Activated CD8-positive, alpha-beta memory T cell treated with anti-CD3 and anti-CD28 coated beads, Interleukin-2, amount 50 U/mL, for 24 hours (primary cell): ENCODE measurements at regions not wholly inside any gene's neighbourhood (a gene's known extent, or its start where the extent isn't known, plus 50 kb on each side); places are given as distances from the start of the nearest gene placed in this dataset.

ENCODE experiments used
- DNase-seq: peaks from one replicate; pipeline ENCODE4 v3.0.0-alpha.2; 2020; ENCODE audit errors: extremely low read depth

DNA sequence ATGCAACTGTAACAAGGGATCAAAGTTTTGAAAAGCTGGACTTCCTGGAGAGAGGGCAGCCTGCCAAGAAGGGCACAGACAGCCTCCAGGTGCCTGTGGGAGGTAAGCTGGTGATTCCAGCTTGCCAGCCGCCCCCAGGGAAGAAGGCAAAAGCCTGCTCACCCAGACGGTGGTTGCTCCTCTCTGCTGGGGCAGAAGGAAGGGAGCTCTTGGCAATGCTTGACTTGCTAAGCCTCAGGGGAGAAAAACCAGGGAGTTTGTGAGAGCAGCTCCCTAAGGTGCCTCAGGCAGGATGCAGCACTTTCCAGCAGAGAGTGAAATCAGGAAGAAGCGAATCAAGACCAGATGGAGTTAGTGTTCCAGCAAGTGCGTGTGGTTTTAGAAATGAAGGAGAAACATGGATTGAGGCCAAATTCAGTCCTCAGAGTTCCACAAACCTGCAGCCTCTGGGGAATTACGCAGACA is 553.6 kb downstream of the BUD13 start:
- no peak for DNase-seq

DNA sequence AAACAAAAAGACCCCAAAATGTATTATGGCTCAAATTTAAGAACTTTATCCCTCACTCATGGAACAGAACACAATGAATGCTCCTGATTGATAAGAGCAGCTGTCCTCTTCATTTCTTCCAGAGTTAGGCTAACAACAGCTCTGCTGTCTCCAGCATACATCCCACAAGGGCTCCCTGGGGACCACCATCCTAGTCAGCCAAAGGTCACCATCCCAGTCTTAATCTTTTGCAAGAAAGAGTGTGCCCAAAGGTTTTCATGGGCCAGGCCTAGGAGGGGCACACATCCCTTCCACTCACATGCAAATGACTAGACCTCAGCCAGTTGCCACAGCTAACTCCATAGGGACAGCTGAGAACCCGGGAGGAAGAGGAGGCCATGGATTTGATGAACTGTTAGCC is 555.3 kb downstream of the BUD13 start:
- DNase-seq: no peak

DNA sequence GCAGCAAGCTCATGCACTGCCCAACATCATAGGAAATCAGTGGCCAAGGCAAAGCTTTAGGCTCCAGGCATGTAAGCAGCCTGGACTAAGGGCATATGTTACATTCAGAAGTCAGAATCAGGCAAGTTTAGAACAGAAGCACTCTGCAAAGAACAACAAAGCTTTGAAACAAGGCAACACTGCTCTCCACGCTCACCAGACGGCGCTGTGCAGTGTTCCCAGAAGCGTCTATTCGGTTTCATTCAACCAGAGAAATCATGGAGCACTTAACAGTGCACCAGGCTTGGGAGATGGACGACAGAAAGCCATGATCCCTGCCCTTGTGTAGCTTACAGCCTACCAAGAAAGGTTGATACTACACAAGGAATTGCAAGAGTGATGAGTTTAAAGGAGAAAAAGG is 555.8 kb downstream of the BUD13 start:
- DNase-seq: no peak

DNA sequence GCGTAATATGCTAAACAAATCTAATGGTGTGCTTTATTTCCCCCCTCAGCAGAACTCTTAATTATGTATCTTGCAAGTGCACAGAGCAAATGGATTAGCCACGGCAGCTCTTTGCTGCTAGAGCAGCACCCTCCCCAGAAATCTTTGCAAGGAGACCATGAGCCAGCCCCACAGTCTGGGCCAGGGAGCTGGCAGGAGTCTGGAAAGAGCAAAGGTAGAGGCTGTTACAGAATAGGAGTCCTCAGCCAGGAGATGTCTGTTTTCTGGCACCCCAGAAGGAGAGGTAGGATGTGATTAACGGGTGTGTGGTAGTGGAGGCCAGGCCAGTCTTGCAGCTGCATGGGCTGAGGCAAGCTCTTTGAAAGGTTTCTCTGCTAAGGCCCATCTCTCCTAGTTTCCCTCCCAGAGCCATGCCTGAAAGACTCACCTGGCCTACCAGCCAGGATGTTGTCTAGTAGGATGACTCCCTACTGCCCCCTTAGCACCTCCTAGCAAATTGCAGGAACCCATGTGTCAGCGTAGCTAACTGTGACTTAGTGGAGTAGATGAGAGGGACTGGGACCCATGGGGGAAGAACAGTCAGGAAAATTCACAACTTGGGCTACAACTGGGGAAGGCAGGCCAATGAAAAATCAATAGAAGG is 557.2 kb downstream of the BUD13 start:
- DNase-seq: no peak

DNA sequence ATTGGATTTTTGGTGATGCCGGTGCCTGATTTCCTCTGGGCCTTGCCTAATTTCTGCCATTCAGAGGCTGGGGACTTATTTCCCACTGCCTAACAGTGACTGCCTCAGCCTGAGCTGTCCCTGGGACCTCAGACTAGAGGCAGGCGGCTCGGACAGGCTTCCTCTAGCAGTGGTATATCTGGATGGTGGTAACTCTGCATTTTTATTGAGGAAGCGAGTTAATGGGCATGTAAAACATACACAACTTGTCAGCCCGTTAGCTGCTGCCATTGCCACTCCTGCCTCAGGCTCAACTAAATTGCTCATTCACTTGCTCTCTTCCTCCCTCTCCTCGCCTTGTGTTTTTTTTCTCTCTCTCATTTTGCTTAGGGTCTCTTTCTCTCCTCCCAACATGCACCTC is 561.6 kb downstream of the BUD13 start:
- no peak for DNase-seq

DNA sequence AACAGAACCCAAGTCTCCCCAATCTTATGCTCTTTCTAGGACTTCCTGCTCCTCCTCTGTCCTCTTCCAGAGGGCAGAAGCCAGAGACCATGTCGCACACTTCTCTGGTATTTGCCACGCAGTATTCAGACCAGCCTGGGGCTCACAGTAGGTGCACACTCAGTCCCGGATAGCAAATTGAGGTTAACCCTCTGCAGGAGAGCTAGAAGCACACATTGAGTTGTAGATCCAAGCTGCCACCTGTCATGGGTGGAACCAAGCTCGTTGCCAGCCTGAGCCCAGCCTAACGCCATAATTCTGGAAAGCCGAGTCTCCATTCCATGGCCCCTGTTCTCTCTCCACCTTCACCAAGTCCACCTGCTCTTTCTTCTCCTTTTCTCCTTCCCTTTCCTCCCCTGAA is 562.1 kb downstream of the BUD13 start:
- no peak for DNase-seq

DNA sequence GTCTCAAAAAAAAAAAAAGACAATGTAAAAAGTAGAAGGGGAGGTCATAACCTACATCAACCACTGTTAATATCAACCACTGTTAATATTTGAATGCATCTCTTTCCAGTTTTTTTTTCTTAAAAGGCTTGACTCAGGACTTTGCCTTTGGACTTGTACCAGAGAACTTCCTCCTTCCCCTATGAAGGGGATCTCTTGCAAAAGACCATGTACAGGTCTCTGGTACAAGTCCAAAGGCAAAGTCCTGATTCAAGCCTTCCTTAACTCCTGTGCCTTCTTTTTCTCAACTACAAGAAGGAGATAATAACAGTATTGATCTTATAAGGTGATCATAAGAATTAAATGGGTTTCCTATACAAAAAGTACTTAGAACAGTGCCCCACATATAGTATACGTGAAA is 563.5 kb downstream of the BUD13 start:
- no peak for DNase-seq

DNA sequence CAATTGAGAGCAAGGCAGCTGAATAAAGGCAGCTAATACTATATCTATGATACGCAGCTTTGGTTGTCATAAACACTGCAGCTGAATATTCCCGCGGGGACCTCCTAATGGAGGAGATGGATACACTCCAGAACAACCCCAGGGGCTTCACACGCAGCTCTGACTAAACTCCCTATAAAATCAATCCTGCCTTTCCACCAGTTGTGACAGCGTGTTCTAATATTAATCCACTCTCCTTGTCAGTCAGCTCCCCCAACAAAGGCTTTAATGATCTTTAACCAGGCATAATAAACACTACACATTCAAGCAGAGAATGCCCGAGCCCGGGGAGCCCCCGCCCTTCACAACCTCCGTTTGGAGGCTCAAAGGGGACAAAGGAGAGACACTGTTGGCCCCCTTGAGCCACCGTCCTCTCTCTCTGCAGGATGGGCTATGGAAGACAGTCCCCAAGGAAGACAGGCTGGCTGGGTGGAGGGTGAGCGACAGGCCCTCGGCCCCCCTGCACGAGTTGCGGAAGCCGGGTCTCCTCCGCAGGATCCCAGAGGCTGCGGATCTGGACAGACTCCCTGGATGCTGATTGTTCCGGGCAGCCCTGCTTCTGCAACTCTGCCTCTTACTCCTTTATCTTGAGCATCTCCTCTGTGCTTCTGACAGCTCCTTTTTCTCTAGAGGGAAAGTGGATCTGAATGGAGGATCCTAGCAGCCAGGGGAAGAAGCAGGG is 565.2 kb downstream of the BUD13 start:
- DNase-seq: no peak

DNA sequence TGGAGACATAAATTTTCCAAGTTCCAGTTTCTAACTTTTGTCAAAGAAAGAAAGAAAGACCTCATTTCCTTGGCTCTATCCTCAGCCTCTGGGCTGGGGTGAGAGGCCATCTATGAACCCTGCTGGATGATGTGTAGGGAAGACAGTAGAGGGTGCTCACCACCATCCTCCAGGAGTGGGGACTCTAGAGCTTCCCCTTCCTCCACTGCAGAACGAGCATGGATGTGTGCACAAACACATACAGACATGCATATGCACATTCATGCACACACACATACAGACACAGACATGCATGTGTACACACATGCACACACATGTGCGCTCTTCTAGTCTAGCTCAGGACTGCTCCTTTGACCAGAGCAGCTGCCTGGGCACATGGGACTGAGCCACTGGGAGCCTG is 565.8 kb downstream of the BUD13 start:
- no peak for DNase-seq

DNA sequence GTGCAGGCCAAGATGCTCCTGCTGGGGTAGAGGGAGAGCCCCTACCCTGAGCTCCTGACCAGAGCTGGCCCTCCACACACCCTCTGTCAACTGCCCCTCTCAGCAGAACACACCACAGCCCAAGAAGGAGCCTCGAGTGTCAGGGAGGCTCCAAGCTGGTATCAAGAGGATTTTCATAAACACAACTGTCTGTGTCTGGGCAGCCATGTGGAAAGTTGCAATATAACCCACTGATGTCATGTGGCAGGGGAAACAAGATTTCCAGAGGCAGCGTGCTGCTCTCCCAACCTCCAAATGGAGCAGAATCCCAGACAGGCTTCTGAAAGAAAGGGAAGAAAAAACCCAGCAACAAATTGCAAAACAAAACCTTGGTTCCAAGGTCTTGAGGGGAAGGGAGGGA is 569.9 kb downstream of the BUD13 start:
- no peak for DNase-seq

DNA sequence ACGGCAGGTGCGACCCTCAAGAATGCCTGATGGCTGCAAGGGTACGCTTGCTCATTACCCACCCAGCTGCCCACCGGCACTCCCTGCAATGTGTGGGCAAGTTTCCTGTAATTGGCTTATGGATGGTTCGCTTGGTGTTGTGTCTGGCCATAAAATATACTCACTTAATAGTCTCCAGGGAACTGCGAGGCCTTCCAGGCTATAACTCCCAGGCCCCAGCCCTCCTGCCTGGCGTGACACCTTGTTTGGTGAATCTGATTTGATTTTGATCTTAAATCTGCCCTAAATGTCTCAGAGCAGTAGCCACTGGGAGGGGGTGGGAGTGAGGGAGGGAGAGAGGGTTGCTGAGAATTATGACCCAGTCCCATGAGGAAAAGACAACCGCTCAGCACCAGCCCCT is 572.2 kb downstream of the BUD13 start:
- DNase-seq: no peak

DNA sequence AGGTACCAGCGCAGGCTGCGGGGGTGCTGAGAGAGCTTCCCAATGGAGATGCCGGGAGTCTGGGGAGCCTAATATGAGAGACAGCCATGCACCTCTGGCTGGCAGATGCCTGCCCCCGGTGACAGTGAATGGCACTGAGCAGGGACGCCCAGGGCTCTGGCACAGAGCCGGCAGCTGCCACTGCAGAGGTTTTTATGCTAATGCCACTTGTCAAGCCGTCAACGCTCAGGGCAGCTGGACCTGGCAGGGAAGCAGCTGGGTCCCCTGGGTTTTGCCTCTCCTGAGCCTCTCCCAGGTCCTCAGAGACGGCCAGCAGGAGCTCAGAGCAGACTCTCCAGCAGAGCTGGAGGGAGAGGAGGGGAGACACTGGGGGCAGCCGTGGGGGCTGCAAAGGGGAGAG is 573.6 kb downstream of the BUD13 start:
- DNase-seq: no peak

DNA sequence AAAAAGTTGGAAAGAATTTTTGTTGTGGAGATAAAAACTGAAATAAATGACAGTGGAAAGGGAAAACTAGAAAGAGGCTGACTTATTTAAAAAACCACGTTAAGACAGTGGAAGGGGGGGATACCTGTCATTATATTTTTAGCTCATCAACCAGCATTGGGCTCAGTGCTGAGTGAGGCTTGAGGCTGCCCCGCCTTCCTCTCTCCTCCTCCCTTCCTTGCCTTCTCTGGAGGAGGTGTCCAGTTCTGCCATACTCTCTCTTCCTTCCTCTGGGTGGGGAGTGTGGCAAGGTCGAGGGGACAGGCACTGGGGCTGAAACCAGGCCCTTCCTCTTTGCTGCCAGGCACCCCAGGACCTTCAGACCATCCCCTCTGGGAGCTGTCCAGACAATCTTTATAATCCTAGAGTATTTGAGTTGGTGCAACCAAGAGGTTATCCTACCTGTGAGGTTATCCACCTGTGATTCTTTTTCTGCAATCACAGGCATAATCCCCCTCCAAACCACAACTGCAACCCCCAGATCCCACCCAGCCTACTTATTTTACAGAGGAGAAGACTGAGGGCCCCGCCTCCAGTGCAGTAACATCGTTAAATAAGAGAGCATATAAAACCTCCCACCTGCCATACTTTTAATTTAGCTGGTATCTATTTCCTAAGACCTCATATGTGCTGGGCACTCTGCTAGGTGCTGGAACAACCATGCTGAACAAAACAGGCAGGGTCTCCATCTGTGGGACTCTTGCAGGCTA is 578.5 kb downstream of the BUD13 start:
- DNase-seq: no peak

DNA sequence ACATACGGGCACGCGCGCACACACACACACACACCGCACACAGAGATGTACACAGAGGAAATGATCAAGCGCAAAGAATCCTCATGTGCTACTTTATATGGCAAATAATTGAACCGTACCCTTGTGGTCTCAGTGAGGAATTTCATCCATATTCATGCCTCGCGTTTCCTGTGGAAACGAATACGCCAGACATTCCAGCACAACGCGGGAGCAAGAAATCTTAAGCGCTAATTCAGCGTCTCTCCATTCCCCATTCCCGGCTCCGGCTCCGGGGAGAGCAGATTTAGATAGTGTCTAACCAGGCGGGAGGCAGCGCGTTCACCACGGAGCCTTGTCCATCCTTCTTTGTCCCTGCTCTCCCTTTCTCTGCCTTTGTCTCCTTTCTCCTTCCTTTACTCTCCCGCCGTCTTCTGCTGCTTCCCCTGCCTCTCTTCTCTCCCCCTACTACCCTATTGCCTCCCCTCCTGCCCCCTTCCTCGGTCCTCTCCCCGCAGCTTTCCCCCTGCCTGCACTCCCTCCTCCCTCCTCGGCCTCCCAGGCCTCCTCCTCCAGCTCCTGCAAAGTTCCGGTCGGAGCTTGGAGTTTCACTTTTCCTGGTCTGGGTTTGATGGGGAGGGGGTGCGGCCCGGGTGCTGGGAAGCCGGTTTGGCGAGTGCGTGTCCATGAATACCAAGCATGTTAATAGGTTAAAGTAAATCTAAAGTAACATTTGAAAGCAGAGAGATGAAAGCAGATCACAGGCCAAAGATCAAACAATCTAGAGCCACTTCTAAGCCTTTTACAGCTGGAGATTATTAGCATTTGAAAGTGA is 579.3 kb downstream of the BUD13 start:
- DNase-seq: no peak

DNA sequence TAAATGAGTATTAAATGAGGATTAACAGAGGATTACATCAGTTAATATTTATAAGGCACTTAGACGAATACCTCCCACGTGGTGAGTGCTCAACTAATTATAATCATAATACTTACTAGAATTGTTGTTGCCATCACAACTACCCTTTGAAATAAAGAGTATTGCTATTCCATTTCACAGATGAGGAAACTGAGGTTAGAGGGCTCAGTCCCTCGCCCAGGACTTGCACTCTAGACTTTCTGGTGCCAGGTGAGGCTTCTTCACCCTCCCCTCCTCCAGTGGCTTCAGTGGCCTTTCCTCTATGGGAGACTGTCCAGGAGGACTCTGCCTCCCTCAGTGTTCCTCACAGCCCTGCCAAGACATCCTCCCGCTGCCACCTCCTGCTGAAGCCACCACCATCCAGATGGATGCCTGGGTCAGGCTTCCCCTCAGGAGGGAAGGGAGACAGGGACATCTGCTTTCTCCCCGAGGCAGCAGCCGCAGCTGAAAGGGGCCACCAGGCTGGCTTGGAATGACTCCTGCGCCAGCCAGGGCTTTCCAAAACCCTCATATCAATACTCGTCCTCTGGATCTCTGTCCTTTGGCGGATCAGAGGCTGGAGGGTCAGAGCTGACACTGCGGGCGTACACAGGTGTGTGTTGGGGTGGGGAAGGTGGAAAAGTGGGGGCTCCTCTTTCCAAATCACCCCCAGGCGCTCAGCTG is 580.1 kb downstream of the BUD13 start:
- no peak for DNase-seq

DNA sequence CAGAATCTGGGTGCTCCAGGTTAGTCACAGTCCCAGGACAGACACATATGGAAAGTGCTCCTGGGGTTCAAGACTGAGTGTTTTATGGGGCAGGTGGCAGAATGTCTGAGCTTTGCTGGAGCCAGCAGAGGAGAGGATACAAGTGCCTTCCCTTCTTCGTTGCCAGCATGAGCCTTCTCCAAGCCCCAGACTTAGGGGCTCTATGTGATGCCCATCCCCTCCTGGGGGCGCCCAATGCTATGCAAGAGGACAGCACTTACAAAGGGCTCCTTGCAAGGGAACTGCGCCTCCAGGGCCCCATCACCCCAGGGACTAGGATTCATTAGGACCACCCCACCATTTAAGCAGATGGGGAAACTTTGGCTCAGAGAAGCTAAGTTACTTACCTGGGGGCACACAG is 581.9 kb downstream of the BUD13 start:
- no peak for DNase-seq

DNA sequence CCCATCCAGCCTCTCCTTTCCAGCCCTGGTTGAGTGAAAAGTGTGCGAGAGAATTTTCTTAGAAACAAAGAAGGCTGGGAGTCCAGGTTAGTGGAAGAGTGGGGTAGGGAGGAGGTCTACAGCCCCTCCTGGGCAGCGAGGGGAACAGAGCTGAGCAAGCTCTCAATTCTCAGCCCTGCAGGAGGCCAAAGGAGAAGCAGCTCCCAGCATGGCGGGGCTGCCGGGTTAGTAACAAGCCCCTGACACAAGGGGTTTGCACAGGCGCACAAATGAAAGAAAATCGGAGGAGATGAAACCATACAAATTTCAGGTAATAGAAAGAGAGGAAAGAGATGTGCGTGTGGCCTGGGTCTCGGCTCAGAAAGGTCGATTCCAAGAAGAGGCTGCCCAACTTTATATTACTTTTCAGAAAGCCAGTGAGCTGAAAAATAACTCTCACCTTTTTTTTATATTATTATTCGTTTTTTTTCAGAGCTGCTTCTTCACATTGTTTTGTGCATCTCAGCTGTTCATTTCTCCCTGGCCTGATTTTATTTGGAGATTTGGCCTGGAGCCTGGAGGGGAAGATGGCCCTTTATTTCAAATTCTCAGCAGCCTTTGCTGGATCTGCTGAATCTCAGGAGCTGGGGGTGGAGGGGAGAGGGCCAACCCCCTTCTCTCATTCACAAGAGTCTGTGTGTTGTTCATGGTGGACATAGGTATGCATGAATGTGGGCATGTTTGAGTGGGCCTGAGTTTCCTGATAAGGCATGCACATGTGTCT is 583.2 kb downstream of the BUD13 start:
- DNase-seq: no peak

DNA sequence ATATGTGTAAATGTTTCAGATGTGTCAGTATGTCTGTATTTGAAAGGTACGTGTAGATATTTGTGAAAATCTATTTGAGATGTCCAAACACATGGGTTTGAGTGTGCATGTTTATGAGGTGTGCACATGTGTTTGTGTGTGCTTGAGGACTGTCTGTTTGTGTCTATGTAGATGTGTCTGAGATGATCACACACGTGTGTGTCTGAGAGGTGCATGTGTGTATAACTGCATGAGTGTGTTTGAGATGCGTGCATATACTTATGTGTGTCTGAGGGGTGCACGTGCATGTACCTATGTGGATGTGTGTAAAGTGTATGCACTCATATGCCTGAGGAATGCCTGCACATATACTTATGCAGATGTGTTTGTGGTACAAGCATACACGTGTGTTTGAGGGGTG is 584.4 kb downstream of the BUD13 start:
- no peak for DNase-seq

DNA sequence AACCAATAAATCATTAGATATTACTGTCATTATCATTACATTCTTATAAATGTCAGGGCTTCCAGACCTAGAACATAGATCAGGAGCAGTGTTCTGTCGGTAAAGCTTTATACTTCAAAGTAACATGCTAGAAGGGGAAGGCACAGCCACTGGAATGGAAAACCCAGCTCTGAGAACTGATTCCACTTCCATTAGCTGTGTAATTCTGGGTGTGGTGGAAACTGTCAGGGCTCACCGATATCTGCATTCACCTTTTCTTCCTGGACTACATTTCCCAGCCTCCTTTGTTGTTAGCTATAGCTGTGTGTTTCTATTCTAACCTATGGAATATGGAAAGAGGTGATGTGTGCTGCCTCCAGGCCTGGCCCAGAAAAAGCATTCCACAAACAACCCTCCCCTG is 585.8 kb downstream of the BUD13 start:
- no peak for DNase-seq

DNA sequence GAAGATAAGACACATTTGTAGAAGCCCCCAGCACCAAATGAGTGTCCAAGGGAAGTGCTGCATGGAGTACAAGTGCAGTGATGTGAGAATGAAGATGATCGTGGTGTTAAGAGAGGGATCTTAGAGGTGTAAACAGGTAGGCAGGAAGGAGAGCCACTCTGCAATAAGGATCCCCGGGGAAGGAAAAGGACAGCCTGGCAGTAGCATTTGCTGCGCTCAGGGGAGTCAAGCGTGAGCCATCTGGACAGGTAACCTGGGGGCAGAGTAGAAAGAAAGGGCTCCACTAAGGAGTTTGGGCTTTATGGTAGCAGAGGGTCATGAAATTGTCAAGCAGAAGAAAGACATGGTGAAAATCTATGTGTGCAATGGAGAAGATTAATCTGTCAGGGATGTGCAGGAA is 587.2 kb downstream of the BUD13 start:
- DNase-seq: no peak

DNA sequence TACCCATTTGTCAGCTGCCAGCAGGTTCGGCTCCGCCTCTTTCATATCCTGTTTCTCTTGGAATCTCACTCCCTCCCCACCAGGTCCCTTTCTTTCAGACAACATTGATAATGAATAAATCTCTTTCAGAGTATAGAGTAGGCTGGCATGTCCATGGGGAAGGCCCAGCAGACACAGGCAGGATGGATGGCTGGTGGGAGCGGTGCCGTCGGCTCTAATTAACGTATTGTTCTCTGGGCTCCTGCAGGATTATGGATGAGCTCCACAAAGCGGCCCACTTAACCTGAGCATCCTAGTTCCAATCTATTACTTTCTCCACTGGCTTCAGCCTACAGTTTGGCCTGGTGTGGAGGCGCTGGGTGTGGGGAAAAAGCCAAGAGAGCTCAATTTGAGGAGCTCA is 588.0 kb downstream of the BUD13 start:
- DNase-seq: no peak
